ENCODE measurements at regions not wholly inside any gene's neighbourhood (a gene's known extent, or its start where the extent isn't known, plus 50 kb on each side); places are given as distances from the start of the nearest gene placed in this dataset.

- no peak for TF ChIP-seq EZH2phosphoT487 (IDR thresholded peaks at IDR 0.05)
- TF ChIP-seq CTCF (IDR thresholded peaks at IDR 0.05): no peak
Observed at GRCh38 chr11:71358122-71358728, 90.0 kb downstream of the DHCR7 start.
